GM10266 (cell line): ENCODE measurements at regions not wholly inside any gene's neighbourhood (a gene's known extent, or its start where the extent isn't known, plus 50 kb on each side); places are given as distances from the start of the nearest gene placed in this dataset.

Experiments
- DNase-seq: peaks from one replicate; pipeline ENCODE4 v3.0.0; 2012; ENCODE audit errors: extremely low spot score
- TF ChIP-seq, protein P1 (sequence below): IDR thresholded peaks from 2 replicates; pipeline ENCODE4 v1.5.1; 2012; ENCODE audit warnings: mild to moderate bottlenecking, low read depth; ENCODE audit not compliant: control insufficient read depth, insufficient read depth; ENCODE audit errors: missing control alignments

DNA sequence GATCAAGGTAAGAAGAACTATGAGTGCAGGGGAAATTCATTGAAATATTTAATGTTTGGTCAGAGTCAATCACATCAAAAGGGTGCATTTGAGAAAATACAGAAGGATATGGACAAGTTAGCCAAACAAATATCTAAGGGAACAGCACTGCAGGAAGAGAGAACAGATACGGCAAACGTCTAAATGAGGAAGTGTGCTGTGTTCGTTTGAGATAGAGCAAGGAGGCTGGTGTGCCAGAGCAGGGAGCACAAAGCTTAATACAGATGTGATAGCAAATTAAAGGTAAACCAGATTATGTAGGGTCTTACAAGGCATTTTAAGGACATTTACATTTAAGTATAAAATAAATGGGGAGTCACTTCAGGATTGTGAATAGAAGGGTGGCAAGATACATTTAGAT, 241.3 kb upstream of the ZNF804A start:
- no peak for DNase-seq
- TF ChIP-seq, protein P1, sequence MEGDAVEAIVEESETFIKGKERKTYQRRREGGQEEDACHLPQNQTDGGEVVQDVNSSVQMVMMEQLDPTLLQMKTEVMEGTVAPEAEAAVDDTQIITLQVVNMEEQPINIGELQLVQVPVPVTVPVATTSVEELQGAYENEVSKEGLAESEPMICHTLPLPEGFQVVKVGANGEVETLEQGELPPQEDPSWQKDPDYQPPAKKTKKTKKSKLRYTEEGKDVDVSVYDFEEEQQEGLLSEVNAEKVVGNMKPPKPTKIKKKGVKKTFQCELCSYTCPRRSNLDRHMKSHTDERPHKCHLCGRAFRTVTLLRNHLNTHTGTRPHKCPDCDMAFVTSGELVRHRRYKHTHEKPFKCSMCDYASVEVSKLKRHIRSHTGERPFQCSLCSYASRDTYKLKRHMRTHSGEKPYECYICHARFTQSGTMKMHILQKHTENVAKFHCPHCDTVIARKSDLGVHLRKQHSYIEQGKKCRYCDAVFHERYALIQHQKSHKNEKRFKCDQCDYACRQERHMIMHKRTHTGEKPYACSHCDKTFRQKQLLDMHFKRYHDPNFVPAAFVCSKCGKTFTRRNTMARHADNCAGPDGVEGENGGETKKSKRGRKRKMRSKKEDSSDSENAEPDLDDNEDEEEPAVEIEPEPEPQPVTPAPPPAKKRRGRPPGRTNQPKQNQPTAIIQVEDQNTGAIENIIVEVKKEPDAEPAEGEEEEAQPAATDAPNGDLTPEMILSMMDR = no peak

DNA sequence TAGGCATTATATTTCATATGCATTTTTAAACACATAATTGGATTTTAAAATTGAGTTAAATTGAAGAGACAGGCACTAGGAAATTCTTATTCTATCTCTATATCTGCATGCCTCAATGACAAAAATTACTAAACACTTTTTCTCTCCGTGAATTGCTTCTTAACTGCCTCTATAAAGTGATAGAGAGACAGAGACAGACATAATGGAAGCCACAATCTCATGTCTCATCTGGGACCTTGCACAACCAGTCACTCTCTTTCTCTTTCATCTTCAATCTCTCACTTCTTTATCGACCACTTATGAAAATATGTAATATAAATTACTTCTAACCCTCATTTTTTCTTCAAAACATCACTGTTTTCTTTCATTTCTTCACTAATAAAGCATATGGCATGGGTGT, 238.9 kb upstream of the ZNF804A start:
- DNase-seq = no peak

DNA sequence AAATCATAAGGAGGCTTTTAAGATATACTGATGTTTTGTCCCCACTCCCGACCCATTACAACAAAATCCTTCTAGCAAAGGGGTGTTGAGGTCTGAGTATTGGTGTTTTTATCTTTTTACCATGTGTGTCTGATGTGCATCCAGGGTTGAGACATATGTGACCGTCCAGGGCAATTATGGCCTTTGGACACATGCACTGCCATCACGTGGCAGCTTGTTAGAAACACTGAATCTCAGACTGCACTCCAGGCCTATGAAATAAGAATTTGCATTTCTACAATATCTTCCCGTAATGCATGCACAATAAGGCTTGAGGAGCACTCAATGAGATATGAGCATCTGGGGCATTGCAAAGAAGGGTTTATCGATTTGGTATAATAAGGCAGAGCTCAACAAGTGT, 235.1 kb upstream of the ZNF804A start:
- DNase-seq = no peak
- TF ChIP-seq, protein P1 = no peak

More for the DNA sequence above, 238.9 kb upstream of the ZNF804A start:
- TF ChIP-seq, protein P1 = no peak

DNA sequence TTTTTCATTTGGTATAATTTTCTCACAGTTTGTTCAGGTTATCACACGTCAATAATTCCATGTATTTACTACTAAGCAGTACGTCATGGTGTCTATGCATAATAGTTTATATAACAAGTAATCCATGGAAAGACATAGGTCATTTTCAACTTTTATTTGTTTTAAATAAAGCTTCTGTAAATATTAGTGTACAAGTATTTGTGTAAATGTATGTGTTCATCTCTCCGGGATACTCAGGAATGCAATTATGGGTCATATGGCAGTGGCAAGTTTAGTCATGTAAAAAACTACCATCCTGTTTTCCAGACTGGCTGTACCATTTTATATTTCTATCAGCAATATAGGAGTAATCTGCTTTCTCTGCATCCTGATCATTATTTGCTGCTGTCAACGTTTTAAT, 231.1 kb upstream of the ZNF804A start:
- no peak for DNase-seq
- TF ChIP-seq, protein P1 = no peak

DNA sequence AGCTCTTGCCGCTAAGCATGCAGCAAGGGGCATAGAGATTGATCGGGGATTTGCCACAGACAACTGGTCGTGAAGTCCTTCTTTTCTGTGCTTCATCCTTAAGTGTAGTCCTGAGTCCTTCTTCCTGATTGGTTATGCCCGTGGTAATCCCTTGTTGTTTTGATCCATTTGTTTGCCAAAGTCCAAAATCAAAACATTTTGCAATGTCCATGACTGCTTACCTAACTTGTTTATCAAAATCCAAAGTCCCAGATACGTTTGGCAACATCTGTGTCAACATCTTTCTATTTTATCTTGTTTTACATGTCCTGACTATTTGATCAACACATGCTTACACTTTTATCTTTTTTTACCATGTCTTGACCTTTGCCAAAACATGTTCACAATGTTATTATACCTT, 229.0 kb upstream of the ZNF804A start:
- no peak for DNase-seq

DNA sequence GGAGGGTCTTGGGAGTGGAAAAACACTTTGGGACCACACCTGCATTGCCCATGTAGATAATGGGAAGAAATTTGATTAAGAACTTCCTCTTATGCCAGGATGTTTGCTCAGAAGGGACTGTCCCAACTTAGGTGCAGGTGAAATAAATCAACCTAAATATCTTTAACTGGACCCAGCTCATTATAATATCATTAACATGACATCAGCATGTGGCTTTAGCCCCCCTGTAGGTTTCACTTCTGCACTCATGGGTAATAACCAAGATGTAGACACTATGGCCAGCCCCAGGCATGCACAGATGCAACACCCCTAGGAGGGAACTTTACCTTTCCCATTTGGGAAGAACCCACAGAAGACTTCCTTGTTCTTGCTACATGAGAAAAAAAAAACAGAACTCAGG, 227.4 kb upstream of the ZNF804A start:
- TF ChIP-seq, protein P1 = no peak
- no peak for DNase-seq

More for the DNA sequence above, 229.0 kb upstream of the ZNF804A start:
- TF ChIP-seq, protein P1 = no peak

DNA sequence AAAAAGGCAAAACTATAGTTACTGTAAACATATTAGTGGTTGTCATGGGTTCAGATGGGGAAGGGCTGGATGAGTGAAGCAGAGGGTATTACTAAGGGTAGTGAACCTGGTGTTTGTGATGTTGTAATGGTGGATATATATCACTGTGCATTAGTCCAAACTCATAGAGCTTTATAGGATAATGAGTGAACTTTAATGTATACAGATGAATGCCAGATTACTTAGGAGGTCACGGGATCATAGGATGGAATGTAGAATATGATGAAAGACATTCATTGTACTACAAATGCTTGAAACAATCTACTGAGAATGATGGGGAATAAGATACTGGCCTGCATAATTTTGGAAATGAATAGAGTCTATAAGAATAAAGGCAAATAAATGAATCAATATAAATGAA, 226.7 kb upstream of the ZNF804A start:
- no peak for DNase-seq
- TF ChIP-seq, protein P1 = no peak
